GM21529 (cell line): ENCODE measurements at regions not wholly inside any gene's neighbourhood (a gene's known extent, or its start where the extent isn't known, plus 50 kb on each side); places are given as distances from the start of the nearest gene placed in this dataset.
A peak's percentile ranks its signal among the peaks of the same experiment; 100 is the strongest.
"Not testable (repeated sequence)": the region's sequence is repeated elsewhere in the genome, so short reads cannot be mapped to it uniquely, and the experiment has no call there.

Experiments
- ATAC-seq: cut with Tn5 transposase; IDR thresholded peaks from one replicate; pipeline ENCODE4 v1.9.1; 2021; ENCODE audit not compliant: unreplicated experiment

DNA sequence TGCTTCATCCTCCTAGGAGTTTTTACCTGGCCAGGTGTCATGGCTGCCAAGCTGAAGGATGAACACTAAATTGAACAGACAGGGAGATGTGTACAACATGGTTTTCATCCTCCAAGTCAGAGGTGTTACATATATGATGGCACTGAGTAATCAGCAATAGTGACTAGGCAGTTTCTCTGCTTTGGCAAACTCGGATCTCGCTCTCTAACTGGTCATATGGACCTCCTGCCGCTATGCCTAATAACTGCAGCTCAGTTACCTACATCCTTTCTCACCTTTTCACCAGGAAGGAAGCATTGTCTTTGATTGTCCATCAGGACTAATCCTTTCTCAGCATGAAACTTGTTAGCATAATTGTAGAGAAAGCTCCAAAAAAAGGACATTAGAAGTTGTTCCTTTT lies 175.9 kb upstream of the PLSCR5 start:
- ATAC-seq: no peak

DNA sequence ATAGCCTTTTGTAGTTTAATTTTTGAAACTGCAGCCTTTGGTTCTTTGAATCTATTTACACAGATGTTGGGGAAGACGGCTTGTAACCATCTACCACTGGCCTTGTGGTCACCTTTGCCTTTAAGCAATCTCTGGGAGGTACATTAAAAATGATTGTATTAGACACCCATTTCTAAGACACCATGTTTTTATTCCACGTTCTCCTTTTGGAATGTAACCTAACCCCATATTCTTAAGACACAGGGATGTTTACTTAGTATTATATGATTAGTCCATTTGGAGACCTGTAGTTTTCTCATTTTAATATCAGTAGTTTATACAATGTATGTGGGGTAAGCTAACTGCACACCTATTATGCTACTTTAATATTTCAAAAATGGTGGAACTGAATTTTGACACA lies 175.1 kb upstream of the PLSCR5 start:
- ATAC-seq: no peak

DNA sequence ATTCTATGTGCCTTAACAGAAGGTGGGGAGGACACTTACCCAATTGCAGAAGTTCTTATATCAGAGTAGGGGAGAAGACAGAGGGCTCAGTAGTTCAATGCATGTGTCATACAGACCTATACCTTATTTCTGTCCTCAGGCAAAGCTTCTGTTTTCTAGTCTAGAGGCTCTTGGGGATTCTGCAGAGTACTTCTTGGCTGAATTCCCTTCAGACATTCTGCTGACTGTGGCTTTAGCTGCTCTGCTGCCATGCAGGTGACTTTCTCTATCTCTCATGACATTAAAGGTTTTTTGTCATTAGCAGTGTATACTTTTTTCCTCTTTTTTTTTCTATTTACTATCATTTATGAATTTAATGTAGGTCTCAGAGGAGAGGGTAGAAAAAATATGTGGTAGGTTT lies 172.8 kb upstream of the PLSCR5 start:
- no peak for ATAC-seq

DNA sequence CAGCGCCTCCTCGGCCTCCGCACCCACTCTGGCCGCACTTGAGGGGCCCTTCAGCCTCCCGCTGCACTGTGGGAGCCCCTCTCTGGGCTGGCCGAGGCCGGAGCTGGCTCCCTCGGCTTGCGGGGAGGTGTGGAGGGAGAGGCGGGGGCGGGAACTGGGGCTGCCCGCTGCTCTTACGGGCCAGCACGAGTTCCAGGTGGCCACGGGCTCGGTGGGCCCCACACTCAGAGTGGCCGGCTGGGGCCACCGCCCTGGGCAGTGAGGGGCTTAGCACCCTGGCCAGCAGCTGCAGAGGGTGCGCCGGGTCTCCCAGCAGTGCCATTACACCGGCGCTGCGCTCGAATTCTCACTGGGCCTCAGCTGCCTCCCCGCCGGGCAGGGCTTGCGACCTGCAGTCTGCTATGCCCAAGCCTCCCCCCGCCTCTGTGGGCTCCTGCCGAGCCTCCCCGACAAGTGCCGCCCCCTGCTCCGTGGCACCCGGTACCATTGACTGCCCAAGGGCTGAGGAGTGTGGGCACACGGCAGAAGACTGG lies 167.1 kb upstream of the PLSCR5 start:
- ATAC-seq: no peak

DNA sequence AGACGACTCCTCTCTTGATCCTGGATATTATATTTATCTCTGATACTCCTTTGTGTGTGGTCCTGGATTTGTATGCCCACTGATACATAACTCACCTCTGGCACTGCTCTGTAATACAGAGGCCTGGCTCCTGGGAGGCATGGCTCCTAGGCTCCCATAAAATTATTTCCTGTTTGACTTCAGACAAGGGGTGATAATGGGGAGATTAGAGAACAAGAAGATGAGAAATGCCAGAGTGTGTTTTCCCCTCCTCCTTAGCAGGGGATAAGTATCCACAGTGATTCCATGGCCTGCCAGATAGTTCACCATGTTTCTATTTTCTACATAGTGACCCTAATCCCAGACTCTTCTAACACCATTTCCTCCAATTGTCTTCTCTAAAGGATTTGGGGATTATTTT lies 165.7 kb upstream of the PLSCR5 start:
- no peak for ATAC-seq

DNA sequence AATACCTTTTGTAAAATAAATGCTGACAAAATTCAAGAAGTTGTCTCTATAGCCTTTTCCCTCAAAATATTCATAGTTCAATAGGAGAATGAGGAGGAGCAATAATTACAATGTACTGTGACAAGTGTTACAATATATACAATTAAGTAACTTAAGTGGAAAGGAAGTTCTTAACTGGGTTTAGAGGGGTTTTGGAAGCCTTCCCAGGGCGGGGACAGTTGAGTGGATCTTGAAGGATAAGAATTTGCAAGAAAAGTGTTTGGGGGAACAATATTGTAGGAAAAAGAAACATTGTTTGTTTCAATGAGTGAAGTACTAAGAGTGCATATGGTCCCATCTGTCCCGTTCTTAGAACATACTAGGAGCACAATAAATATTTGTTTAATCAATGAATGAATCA lies 165.2 kb upstream of the PLSCR5 start:
- ATAC-seq: no peak

DNA sequence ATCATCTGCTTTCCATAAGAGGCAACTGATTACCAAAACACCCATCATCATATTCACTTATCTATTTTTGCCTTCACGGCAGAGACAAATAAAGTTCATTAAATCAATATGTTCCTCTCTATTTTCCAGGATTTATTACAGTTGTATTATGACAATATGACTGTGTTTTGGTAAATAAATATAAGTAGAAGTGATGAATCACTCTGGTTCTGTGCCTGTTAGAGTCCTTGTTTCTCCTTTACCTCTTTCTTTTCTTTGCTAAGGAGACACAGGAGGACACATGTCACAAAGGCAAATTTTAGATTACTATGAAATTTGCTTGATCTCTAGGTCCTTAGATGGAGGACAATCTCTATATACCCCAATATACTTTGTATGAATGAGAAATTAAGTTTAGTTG lies 152.6 kb upstream of the PLSCR5 start:
- no peak for ATAC-seq

DNA sequence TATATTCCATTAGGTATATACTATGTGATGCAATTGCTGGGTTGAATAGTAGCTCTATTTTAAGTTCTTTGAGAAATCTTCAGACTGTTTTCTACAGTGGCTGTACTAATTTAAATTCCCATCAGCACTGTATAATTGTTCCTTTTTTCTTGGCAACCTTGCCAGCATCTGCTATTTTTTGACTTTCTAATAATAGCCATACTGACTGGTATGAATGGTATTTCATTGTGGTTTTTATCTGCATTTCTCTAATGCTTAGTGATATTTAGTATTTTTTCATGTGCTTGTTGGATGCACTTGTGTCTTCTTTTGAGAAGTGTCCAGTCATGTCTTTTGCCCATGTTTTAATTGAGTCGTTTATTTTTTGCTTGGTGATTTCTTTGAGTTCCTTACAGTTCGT lies 145.1 kb upstream of the PLSCR5 start:
- ATAC-seq: no peak

DNA sequence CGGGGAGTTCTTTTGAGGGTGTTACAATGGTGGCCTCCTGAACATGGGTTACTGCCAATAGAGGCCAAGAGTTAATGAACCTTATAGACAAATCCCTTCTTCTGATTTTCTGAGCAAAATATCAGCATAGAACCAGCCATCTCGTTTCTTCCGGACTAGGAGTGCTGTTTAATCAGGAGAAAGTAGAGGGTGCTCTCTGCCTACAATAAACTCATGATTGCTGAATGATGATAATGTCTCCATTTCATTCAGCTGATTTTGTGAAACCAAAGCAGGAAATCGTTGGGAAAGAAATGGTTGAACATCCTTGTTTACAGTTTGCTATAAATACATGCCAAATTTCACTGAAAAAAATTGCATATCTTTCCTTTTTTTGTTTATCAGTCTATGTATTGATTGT lies 142.8 kb upstream of the PLSCR5 start:
- ATAC-seq: no peak

DNA sequence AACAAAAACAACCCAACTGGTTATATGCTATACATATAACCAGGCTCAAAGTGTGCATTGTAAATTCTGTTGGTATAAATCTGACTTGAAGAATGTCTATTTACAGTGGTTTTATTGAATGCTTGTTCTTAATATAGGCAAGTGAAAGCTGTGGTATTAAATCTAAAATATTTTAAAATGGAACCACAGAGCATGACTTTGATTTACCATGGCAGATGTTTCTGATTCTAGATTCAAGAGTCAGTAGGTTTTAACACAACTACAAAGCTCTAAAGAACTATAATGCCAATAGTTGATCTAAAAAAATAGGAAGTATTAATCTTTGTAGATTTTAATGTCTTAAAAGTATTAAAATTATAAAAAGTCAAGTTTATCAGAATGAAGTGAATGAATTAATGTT lies 141.9 kb upstream of the PLSCR5 start:
- ATAC-seq: no peak

DNA sequence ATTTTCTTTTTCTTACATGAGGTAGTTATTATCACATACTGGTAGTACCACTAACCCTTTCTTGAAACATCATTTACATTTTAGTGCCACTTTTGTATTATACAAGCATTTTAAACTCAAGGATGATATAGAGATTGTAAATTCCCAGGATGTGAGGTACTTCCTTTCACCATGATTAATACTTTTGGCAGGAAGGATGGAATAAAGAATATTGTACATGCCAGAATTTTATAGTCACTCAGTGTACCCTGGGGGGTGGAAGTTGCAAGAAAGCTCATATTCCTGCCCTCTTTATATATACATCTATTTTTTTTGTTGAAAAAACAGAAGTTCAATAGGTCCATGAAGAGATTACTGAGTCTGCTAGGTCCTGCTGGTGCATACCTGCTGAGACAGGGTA lies 141.0 kb upstream of the PLSCR5 start:
- no peak for ATAC-seq

DNA sequence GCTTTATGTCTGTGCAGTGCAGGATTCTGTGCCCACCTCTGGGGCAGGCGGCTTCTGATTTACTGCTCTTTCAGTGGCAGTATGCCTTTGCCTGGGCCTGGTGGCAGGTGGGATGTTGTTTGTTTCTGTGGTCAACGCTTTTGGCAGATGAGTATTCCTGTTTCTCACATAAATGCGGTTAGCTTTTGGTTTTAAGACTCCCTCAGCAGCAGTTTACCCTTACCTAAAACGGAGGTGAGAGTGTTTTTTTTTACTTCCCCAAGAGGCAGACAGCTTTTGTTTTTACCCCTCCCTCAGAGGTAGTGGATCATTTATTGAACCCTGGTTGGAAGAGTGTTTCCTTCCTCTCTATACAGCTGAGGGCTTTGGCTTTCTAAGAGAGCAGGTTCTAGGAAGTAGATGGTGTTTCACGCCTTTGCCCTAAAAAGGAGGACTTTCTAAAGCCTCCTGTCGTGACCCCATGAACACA lies 134.1 kb upstream of the PLSCR5 start:
- ATAC-seq: no peak

DNA sequence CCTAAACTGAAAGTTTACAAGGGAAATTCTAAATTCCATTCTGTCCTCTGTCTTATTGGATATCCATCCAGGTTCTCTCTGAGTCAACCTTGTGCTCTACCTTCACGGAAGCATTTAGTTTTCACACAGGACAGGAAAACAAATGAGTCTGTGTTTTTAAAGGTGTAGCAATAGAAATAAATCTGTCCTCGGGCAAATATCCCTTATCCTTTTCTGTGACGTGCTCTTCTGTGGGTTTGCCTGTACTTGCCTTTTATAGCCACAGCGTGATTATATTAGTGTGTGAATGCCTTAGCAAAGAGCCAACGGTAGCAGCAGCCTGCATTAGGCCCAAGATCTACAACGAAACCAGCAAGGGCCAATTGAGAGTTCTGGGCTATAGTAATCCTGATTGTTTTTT lies 127.2 kb upstream of the PLSCR5 start:
- no peak for ATAC-seq

DNA sequence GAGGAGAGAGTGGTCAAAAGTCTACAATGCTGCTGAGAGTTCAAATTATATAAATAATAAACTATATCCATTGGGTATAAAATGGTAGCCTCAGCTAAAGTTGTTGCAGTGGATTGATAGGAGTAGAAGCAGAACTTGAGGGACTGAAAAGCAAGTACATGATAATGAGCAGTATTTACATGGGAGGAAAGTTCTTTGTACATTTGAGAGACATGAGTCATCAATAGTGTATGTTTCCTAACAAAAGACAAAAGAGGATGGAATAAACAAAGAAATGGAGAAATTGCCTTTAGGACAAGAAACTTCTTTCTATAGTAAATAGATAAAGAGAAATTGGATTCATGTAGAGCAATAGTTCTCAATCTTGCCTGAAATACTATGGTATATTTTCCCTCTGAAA lies 110.0 kb upstream of the PLSCR5 start:
- ATAC-seq: no peak

DNA sequence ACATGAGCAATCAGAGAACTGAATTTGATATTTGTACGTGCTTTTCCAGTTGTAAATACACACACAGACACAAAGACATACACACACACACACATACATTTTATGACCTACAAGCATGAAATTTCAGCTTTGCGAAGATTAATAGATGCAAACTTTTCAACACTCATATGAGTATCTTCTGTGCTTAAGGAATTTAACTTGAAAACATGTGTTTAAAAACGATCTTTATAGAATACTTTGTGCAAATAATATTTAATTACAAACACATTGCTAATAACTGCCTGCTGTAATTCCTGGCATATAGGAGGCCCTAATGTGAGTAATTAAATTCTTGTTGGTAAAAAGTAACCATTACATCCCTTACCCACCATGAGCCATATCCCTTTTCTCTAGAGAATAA lies 107.7 kb upstream of the PLSCR5 start:
- ATAC-seq: no peak

DNA sequence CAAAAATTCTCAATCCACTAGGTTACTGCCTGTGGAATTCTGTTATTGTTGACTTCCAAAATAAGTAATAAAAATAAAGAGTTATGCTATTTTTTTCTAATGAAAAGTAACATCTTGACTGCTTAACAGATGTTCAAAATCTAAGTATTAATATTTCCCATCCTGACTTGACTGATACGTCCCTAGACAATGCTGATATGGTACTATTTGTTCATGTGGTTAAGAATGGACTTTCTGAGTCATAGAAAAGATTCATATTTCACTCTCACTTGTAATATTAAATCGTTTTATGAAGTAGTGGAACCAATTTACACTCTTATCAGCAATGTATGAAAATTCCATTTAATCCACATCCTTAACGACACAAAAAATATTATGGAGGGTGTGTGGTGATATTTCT lies 104.8 kb upstream of the PLSCR5 start:
- no peak for ATAC-seq

DNA sequence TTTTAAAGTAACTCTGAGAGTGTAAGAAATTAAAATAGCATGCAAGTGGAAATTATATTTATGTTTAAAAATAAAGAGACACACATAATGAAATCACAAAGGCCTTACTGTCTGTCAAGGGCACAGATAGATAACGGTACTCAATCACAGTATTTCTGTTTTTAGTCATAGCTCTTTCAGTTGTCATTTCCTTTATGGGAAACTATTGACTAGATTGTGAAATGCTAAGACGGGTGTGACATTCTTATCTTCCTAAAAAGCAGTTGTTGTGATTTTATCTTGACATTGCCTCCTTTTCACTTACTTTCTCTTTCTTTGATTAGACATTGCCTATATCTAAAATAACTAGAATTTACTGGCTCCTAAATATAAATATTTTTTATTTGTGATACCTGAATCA lies 100.1 kb upstream of the PLSCR5 start:
- peak; percentile 86 for ATAC-seq

DNA sequence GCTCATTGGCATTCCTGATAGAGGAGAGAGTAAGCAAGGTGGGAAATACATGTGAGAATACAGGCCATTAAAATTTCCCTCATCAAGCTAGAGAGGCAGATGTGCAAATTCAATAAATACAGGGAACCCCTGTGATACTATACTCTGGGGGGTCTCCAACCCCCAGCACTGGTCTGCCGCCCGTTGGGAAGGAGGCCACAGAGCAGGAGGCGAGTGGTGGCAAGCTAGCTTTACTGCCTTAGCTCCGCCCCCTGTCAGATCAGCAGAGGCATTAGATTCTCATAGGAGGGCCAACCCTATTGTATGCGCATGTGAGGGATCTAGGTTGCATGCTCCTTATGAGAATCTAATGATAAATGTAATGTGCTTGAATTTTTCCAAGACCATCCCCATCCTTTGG lies 97.1 kb upstream of the PLSCR5 start:
- ATAC-seq: no peak

DNA sequence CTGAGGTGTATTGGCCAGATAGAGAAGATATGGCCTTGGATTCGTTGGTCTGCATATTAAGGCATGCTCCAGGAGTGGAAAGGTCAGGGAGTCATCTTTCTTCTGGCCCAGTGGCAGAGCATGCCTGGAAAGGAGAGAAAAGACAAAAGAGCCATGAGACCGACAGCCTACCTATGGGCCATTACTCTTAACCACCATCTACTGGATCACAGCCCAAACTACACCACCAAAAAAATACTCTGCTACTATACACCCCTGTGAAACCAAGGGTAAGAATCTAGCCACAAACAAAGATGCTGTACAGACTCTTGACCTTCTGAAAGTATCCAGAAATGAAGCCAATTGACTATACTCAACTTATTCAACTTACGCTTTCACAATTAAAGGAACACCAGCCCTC lies 96.1 kb upstream of the PLSCR5 start:
- no peak for ATAC-seq

DNA sequence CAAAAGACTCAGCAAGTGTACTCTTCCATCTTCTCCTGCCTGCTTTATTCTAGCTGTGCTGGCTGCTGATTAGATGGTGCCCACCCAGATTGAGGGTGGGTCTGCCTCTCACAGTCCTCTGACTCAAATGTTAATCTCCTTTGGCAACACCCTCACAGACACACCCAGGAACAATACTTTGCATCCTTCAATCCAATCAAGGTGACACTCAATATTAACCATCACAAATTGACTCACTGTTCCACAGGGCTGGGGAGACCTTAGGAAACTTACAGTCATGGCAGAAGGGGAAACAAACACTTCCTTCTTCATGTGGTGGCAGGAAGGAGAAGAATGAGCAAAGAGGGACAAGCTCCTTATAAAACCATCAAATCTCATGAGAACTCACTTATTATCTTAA lies 94.9 kb upstream of the PLSCR5 start:
- not testable (repeated sequence) for ATAC-seq

DNA sequence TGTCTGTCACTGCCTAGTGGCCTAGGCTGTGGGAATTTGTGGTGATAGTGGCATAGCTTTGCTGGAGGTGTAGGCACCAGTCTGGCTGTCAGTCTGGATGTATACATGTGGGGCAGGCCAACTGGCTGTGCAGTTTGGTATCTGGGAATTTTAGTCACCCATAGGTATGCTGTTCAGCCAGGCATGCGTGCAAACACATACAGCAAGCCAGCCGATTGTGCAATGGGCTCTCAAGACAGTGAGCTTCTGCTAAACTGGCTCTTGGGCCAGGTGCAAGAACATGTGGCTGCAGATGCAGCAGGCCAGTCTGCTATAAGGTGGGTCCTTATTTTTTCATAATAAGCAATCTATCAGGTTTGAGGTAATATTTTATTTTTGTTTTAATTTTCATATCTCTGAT lies 87.1 kb upstream of the PLSCR5 start:
- ATAC-seq: no peak

DNA sequence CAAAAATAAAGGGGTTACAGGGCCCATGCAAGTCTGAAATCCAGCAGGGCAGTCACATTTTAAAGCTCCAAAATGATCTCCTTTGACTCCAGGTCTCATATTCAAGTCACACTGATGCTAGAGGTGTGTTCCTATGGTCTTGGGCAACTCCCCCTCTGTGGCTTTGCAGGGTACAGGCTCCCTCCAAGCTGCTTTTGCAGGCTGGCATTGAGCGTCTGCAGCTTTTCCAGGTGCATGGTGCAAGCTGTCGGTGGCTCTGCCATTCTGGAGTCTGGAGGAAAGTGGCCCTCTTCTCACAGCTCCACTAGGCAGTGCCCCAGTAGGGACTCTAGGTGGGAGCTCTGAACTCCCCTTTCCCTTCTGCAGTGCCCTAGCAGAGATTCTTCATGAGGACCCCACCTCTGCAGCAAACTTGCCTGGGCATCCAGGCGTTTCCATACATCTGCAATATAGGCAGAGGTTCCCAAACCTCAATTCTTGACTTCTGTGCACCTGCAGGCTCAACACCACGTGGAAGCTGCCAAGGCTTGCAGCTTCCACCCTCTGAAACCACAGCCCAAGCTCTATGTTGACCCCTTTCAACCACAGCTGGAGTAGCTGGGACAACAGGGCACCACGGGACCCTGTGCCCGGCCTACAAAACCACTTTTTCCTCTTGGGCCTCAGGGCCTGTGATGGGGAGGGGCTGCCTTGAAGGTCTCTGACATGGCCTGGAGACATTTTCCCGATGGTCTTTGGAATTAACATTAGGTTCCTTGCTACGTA lies 80.1 kb upstream of the PLSCR5 start:
- no peak for ATAC-seq

DNA sequence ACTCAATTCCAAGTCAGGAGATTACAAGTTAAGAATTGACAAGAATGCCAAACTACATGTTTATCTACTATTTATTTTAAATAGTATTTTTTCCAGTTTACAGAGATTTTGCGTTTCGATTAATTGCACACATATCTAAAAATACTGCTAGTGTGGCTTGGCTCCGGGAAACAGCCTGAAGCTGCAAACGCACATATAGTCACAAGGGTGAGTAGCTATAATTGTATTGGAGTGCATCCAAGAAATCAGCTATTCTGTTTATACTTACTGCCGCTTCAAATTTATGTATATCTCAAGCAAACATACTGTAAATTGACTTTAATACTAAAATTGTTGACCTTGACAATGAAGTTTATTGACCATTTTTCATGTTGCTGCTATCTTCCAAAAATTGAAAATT lies 77.0 kb upstream of the PLSCR5 start:
- no peak for ATAC-seq
